A673 (cell line): ENCODE measurements at regions not wholly inside any gene's neighbourhood (a gene's known extent, or its start where the extent isn't known, plus 50 kb on each side); places are given as distances from the start of the nearest gene placed in this dataset.

Experiments used
- EZH2 ChIP-seq: fragments of 200-600 bp; sonication (generic); IDR thresholded peaks from 2 replicates; pipeline ENCODE4 v1.6.1; 2017; ENCODE audit warnings: borderline replicate concordance, low read depth, mild to moderate bottlenecking, mixed read lengths, antibody characterized with exemption, low read length; ENCODE audit not compliant: poor library complexity, severe bottlenecking
- TF ChIP-seq, protein P1 (sequence below): fragments of 300-800, 200-600 bp; sonication (generic); conservative IDR thresholded peaks from 2 replicates; pipeline ENCODE4 v1.5.1; 2017; ENCODE audit warnings: low read depth, mild to moderate bottlenecking, antibody characterized with exemption, low read length, moderate library complexity, mixed read lengths

DNA sequence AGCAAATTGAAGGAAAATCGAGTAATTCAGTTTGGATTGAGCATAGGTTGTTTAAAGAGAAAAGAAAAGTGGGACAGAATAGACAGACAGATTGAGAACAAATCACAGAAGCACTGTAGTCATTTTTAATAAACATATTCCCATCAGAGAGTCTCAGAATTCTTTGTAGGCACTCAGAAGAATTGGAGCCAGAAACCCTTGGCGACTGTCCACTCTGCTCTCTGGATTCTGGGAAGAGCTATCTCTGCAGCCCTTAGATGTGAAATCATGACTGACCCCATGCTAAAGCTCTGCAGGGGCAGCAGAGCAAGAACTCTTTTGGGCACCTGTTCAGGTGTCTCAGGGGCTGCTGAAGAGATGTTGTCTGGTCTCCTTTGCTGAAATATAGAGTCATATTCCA lies 223.7 kb upstream of the KIRREL3 start:
- TF ChIP-seq, protein P1, sequence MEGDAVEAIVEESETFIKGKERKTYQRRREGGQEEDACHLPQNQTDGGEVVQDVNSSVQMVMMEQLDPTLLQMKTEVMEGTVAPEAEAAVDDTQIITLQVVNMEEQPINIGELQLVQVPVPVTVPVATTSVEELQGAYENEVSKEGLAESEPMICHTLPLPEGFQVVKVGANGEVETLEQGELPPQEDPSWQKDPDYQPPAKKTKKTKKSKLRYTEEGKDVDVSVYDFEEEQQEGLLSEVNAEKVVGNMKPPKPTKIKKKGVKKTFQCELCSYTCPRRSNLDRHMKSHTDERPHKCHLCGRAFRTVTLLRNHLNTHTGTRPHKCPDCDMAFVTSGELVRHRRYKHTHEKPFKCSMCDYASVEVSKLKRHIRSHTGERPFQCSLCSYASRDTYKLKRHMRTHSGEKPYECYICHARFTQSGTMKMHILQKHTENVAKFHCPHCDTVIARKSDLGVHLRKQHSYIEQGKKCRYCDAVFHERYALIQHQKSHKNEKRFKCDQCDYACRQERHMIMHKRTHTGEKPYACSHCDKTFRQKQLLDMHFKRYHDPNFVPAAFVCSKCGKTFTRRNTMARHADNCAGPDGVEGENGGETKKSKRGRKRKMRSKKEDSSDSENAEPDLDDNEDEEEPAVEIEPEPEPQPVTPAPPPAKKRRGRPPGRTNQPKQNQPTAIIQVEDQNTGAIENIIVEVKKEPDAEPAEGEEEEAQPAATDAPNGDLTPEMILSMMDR, result no peak
- no peak for TF ChIP-seq EZH2
